WTC11 (cell line): ENCODE measurements at regions not wholly inside any gene's neighbourhood (a gene's known extent, or its start where the extent isn't known, plus 50 kb on each side); places are given as distances from the start of the nearest gene placed in this dataset.

Source experiments
- ATAC-seq: fragments of 200-7000 bp; cut with Tn5 transposase; 2 replicates; pipeline ENCODE4 v1.10.0; 2021; ENCODE audit warnings: mild to moderate bottlenecking, moderate library complexity
- CTCF ChIA-PET: fragments of 300-600 bp; sonication (Branson Sonifier 250); formaldehyde crosslinking; loops from one replicate; lab custom pipeline; 2021; ENCODE audit warnings: antibody characterized with exemption; lab: Charles Lee
- POLR2A ChIA-PET: fragments of 350-600 bp; sonication (Branson Sonifier 250); formaldehyde crosslinking; loops from one replicate; lab custom pipeline; 2021; ENCODE audit warnings: antibody characterized with exemption; lab: Charles Lee
- DNase-seq: peaks from one replicate; pipeline ENCODE4 v3.0.0; 2021; ENCODE audit warnings: low spot score
- H3K27ac Mint-ChIP-seq: 2 replicates; pipeline ENCODE4 v1.8.0; 2021; ENCODE audit warnings: mixed read lengths
- H3K27me3 Mint-ChIP-seq: 2 replicates; pipeline ENCODE4 v1.8.0; 2021; ENCODE audit warnings: low read depth, mild to moderate bottlenecking, moderate library complexity, mixed read lengths
- H3K36me3 Mint-ChIP-seq: 2 replicates; pipeline ENCODE4 v1.8.0; 2021; ENCODE audit warnings: mixed read lengths
- H3K4me1 Mint-ChIP-seq: 2 replicates; pipeline ENCODE4 v1.8.0; 2022; ENCODE audit warnings: mixed read lengths
- H3K4me3 Mint-ChIP-seq: 2 replicates; pipeline ENCODE4 v1.8.0; 2021; ENCODE audit warnings: mild to moderate bottlenecking, moderate library complexity, mixed read lengths
- H3K9me3 Mint-ChIP-seq: 2 replicates; pipeline ENCODE4 v1.8.0; 2021; ENCODE audit warnings: mixed read lengths
- AR ChIP-seq: fragments of 250-450 bp; sonication (Bioruptor Pico); IDR thresholded peaks from 2 replicates; pipeline ENCODE4 v1.9.0; 2021; ENCODE audit warnings: mild to moderate bottlenecking
- ATF2 ChIP-seq: sonication (generic); formaldehyde crosslinking; IDR thresholded peaks from 2 replicates; pipeline ENCODE4 v1.8.1; 2022; ENCODE audit warnings: low read depth, missing genetic modification reagents, borderline replicate concordance
- E2F4 ChIP-seq: sonication (generic); formaldehyde crosslinking; IDR thresholded peaks from 2 replicates; pipeline ENCODE4 v1.8.1; 2022; ENCODE audit warnings: low read depth, mild to moderate bottlenecking, moderate library complexity, missing genetic modification reagents, borderline replicate concordance
- ETV6 ChIP-seq: sonication (generic); formaldehyde crosslinking; IDR thresholded peaks from 2 replicates; pipeline ENCODE4 v1.8.1; 2022; ENCODE audit warnings: mild to moderate bottlenecking, missing genetic modification reagents
- GRHL2 ChIP-seq: fragments of 250-450 bp; sonication (Bioruptor Pico); IDR thresholded peaks from 2 replicates; pipeline ENCODE4 v1.8.0; 2022; ENCODE audit warnings: mild to moderate bottlenecking, moderate library complexity; ENCODE audit not compliant: insufficient replicate concordance, severe bottlenecking
- HMGXB4 ChIP-seq: sonication (generic); formaldehyde crosslinking; IDR thresholded peaks from 2 replicates; pipeline ENCODE4 v1.8.1; 2023; ENCODE audit warnings: mild to moderate bottlenecking, moderate library complexity, missing genetic modification reagents
- MAX ChIP-seq: sonication (generic); formaldehyde crosslinking; IDR thresholded peaks from 2 replicates; pipeline ENCODE4 v1.8.0; 2022; ENCODE audit warnings: mild to moderate bottlenecking, missing genetic modification reagents
- NR1H2 ChIP-seq: sonication (generic); formaldehyde crosslinking; IDR thresholded peaks from 2 replicates; pipeline ENCODE4 v1.9.0; 2021; ENCODE audit warnings: mild to moderate bottlenecking, moderate library complexity, missing genetic modification reagents
- PRRX2 ChIP-seq: fragments of 250-450 bp; sonication (Bioruptor Pico); IDR thresholded peaks from 2 replicates; pipeline ENCODE4 v1.8.0; 2021; ENCODE audit warnings: mild to moderate bottlenecking
- RORB ChIP-seq: fragments of 250-450 bp; sonication (Bioruptor Pico); IDR thresholded peaks from 2 replicates; pipeline ENCODE4 v1.9.0; 2021; ENCODE audit warnings: mild to moderate bottlenecking
- TEAD4 ChIP-seq: sonication (generic); formaldehyde crosslinking; IDR thresholded peaks from 2 replicates; pipeline ENCODE4 v1.8.0; 2022; ENCODE audit warnings: mild to moderate bottlenecking, missing genetic modification reagents
- USF2 ChIP-seq: sonication (generic); formaldehyde crosslinking; IDR thresholded peaks from 2 replicates; pipeline ENCODE4 v1.8.1; 2023; ENCODE audit warnings: mild to moderate bottlenecking, missing genetic modification reagents, moderate library complexity
- ZNF532 ChIP-seq: fragments of 250-450 bp; sonication (Bioruptor Pico); IDR thresholded peaks from 2 replicates; pipeline ENCODE4 v1.9.0; 2021; ENCODE audit warnings: mild to moderate bottlenecking, borderline replicate concordance

GRCh38 chr5:33283243-33283642 is 157.5 kb upstream of the TARS1 start (continued):
- TF ChIP-seq AR (CRISPR knock-in tag) (no peak), ZNF532 (no peak), PRRX2 (CRISPR knock-in tag) (no peak)

GRCh38 chr5:33284681-33285080 is 156.1 kb upstream of the TARS1 start:
- H3K36me3 Mint-ChIP-seq: no peaks in the 10 kb centered on the region
- ChIA-PET CTCF (no interaction called here), POLR2A (no interaction called here)
- ATAC-seq (no peak), DNase-seq (no peak)
- H3K27ac Mint-ChIP-seq: no peak overlapping the region
- H3K9me3 Mint-ChIP-seq: no peaks in the 10 kb centered on the region
- no peak overlapping the region for H3K4me3 Mint-ChIP-seq
- TF ChIP-seq E2F4 (CRISPR knock-in tag) (no peak), TEAD4 (CRISPR knock-in tag) (no peak), ETV6 (CRISPR knock-in tag) (no peak), USF2 (CRISPR knock-in tag) (no peak), MAX (no peak), GRHL2 (CRISPR knock-in tag) (no peak), HMGXB4 (CRISPR knock-in tag) (no peak), RORB (CRISPR knock-in tag) (no peak), ATF2 (CRISPR knock-in tag) (no peak), NR1H2 (CRISPR knock-in tag) (no peak)
- no peaks in the 10 kb centered on the region for H3K27me3 Mint-ChIP-seq
- 0 out of 2 replicates have a peak, but pooled peaks cover 2% of the 10 kb centered on the region for H3K4me1 Mint-ChIP-seq
